Activated CD4-positive, alpha-beta T cell treated with anti-CD3 and anti-CD28 coated beads, Interleukin-2, amount 10 ng/mL, durations not matched to agents 24 days and 14 days (primary cell): ENCODE measurements at regions not wholly inside any gene's neighbourhood (a gene's known extent, or its start where the extent isn't known, plus 50 kb on each side); places are given as distances from the start of the nearest gene placed in this dataset.
A peak's percentile ranks its signal among the peaks of the same experiment; 100 is the strongest.

ENCODE experiments used
- DNase-seq: peaks from one replicate; pipeline ENCODE4 v3.0.0; 2022
- H3K27ac Mint-ChIP-seq: one replicate; pipeline ENCODE4 v1.8.0; 2022; ENCODE audit warnings: mild to moderate bottlenecking, mixed read lengths
- H3K27me3 Mint-ChIP-seq: one replicate; pipeline ENCODE4 v1.8.0; 2022; ENCODE audit warnings: mixed read lengths
- H3K36me3 Mint-ChIP-seq: one replicate; pipeline ENCODE4 v1.8.0; 2022; ENCODE audit warnings: low read depth, mild to moderate bottlenecking, mixed read lengths
- H3K4me1 Mint-ChIP-seq: one replicate; pipeline ENCODE4 v1.8.0; 2021; ENCODE audit warnings: mixed read lengths
- H3K4me3 Mint-ChIP-seq: one replicate; pipeline ENCODE4 v1.8.0; 2022; ENCODE audit warnings: mild to moderate bottlenecking, moderate library complexity, mixed read lengths
- H3K9me3 Mint-ChIP-seq: one replicate; pipeline ENCODE4 v1.8.0; 2021; ENCODE audit warnings: mixed read lengths
- intact Hi-C: fragments of 100-400 bp; cut with micrococcal nuclease; formaldehyde crosslinking; loops from one replicate; pipeline ENCODE4 v1.15.1; 2023

DNA sequence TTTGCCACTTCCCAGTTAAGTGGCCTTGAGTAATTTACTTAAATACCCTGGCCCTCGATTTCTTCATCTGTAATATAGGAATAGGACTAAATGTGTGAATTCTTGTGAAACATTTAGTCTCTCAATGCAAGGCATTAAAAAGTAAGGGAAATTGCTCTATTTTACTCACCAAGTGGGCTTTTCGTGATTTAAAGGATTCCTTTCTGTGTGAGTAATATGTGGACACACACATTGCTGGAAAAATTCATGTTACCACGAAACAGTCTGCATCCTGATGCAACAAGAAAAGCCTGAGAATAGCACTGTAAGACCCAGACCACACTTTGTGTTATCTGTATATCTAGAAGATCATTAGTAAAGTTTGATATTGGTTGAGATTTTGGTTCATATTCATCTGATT, 1243.0 kb upstream of the CDH9 start:
- Mint-ChIP-seq H3K27ac (no peak overlapping the region), H3K4me3 (no peak overlapping the region), H3K4me1 (no peaks in the 10 kb centered on the region), H3K36me3 (no peaks in the 10 kb centered on the region), H3K9me3 (no peaks in the 10 kb centered on the region), H3K27me3 (no peaks in the 10 kb centered on the region)
- DNase-seq, result no peak
- intact Hi-C loops, result no loop called here

GRCh38 chr5:28275931-28276330, 1237.5 kb upstream of the CDH9 start:
- Mint-ChIP-seq H3K27ac (no peak overlapping the region), H3K27me3 (no peaks in the 10 kb centered on the region), H3K4me1 (no peaks in the 10 kb centered on the region), H3K36me3 (no peaks in the 10 kb centered on the region), H3K4me3 (no peak overlapping the region), H3K9me3 (peaks cover 5% of the 10 kb centered on the region)
- no peak for DNase-seq
- intact Hi-C loops, result no loop called here

- no peak overlapping the region for H3K4me3 Mint-ChIP-seq
- no peaks in the 10 kb centered on the region for H3K27me3 Mint-ChIP-seq
- no peak overlapping the region for H3K27ac Mint-ChIP-seq
- no peak for DNase-seq
- H3K36me3 Mint-ChIP-seq, result no peaks in the 10 kb centered on the region
- H3K9me3 Mint-ChIP-seq, result peaks cover 9% of the 10 kb centered on the region
- H3K4me1 Mint-ChIP-seq, result no peaks in the 10 kb centered on the region
- intact Hi-C loops, result no loop called here
Observed at GRCh38 chr5:28269978-28270377, 1231.6 kb upstream of the CDH9 start.

GRCh38 chr5:28265877-28266276, 1227.5 kb upstream of the CDH9 start:
- Mint-ChIP-seq H3K4me1 (no peaks in the 10 kb centered on the region), H3K4me3 (no peak overlapping the region), H3K36me3 (no peaks in the 10 kb centered on the region), H3K27ac (no peak overlapping the region), H3K27me3 (no peaks in the 10 kb centered on the region), H3K9me3 (peaks cover 4% of the 10 kb centered on the region)
- intact Hi-C loops, result no loop called here
- no peak for DNase-seq

GRCh38 chr5:28254846-28255245, 1216.5 kb upstream of the CDH9 start:
- H3K4me3 Mint-ChIP-seq, result no peak overlapping the region

GRCh38 chr5:28253431-28253830, 1215.0 kb upstream of the CDH9 start:
- no peaks in the 10 kb centered on the region for H3K36me3 Mint-ChIP-seq
- no peaks in the 10 kb centered on the region for H3K4me1 Mint-ChIP-seq
- intact Hi-C loops, result no loop called here
- no peak overlapping the region for H3K27ac Mint-ChIP-seq
- peaks cover 10% of the 10 kb centered on the region for H3K9me3 Mint-ChIP-seq
- no peak for DNase-seq
- H3K4me3 Mint-ChIP-seq, result no peak overlapping the region
- H3K27me3 Mint-ChIP-seq, result no peaks in the 10 kb centered on the region

More at GRCh38 chr5:28254846-28255245, 1216.5 kb upstream of the CDH9 start:
- Mint-ChIP-seq H3K9me3 (peaks cover 6% of the 10 kb centered on the region), H3K27ac (no peak overlapping the region), H3K27me3 (no peaks in the 10 kb centered on the region), H3K4me1 (no peaks in the 10 kb centered on the region), H3K36me3 (no peaks in the 10 kb centered on the region)
- no peak for DNase-seq
- intact Hi-C loops, result no loop called here

- intact Hi-C loops, result no loop called here
- Mint-ChIP-seq H3K4me1 (no peaks in the 10 kb centered on the region), H3K27me3 (no peaks in the 10 kb centered on the region), H3K4me3 (no peak overlapping the region), H3K9me3 (peaks cover 7% of the 10 kb centered on the region), H3K36me3 (no peaks in the 10 kb centered on the region), H3K27ac (no peak overlapping the region)
- DNase-seq, result no peak
Observed at GRCh38 chr5:28249771-28250415, 1211.5 kb upstream of the CDH9 start.

DNA sequence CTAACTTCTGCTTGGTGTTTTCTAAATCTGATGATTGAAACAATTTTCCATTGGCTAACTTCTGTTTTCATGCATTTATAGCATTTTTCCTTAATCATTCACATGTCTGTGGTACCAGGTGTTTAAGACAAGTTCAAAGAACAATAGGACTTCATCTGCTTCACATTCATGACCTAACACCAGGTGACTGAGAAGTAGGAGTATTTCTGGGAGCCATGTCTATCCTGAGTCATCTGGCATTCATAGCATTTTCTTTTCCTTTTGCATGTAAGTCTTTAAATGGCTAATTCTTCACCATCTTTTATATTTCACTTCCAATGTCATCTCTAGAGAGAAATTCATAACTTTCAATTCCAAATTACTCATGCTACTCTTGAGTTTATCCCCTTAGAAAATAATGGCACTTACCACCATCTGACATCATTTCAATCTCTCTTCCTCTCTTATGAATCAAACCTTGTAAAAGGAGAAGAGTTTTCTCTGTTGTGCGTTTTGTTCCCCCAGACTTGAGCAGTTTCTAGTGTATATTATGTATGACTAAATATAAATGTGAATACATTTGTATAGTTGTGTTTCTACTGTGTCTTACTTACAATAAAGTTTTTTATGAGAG, 1196.1 kb upstream of the CDH9 start:
- H3K4me1 Mint-ChIP-seq, result no peaks in the 10 kb centered on the region
- H3K9me3 Mint-ChIP-seq, result peaks cover under 1% of the 10 kb centered on the region
- DNase-seq, result no peak
- no peaks in the 10 kb centered on the region for H3K27me3 Mint-ChIP-seq
- intact Hi-C loops, result no loop called here
- no peak overlapping the region for H3K4me3 Mint-ChIP-seq
- no peak overlapping the region for H3K27ac Mint-ChIP-seq
- H3K36me3 Mint-ChIP-seq, result no peaks in the 10 kb centered on the region

- no peaks in the 10 kb centered on the region for H3K36me3 Mint-ChIP-seq
- no peak overlapping the region for H3K27ac Mint-ChIP-seq
- DNase-seq, result no peak
- H3K27me3 Mint-ChIP-seq, result no peaks in the 10 kb centered on the region
- intact Hi-C loops, result no loop called here
- H3K4me1 Mint-ChIP-seq, result no peaks in the 10 kb centered on the region
- peaks cover 5% of the 10 kb centered on the region for H3K9me3 Mint-ChIP-seq
- no peak overlapping the region for H3K4me3 Mint-ChIP-seq
Observed at GRCh38 chr5:28226407-28226806, 1188.0 kb upstream of the CDH9 start.

GRCh38 chr5:28219539-28219938, 1181.2 kb upstream of the CDH9 start:
- DNase-seq, result no peak
- Mint-ChIP-seq H3K36me3 (no peaks in the 10 kb centered on the region), H3K27me3 (no peaks in the 10 kb centered on the region), H3K4me1 (no peaks in the 10 kb centered on the region), H3K9me3 (peaks cover 5% of the 10 kb centered on the region), H3K27ac (no peak overlapping the region), H3K4me3 (no peak overlapping the region)
- intact Hi-C loops, result no loop called here

GRCh38 chr5:28217695-28218094, 1179.3 kb upstream of the CDH9 start:
- no peak for DNase-seq
- Mint-ChIP-seq H3K4me1 (no peaks in the 10 kb centered on the region), H3K36me3 (no peaks in the 10 kb centered on the region), H3K27me3 (no peaks in the 10 kb centered on the region), H3K9me3 (peaks cover 5% of the 10 kb centered on the region), H3K27ac (no peak overlapping the region), H3K4me3 (no peak overlapping the region)
- intact Hi-C loops, result no loop called here

DNA sequence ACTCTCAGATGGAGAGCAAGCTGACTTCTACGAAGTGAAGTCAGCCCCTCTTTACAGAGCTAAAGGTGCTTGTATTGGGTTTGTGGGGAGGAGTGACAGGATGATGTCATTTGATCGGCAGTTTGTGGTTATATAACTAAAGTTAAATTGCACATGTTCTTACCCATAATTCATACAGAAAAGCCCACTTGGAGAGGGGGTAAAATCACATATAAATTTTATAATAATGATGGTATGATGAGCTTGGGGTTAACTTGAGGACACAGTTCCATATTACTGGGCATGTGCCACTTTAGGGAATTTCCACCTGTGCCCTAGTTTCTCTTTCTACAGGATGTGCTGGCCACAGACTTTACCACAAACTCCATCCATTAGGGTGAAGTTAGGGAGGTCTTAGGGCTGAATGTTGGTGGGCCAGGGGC, 1178.6 kb upstream of the CDH9 start:
- peak; percentile 58 for DNase-seq
- intact Hi-C loops, result no loop called here
- Mint-ChIP-seq H3K4me3 (no peak overlapping the region), H3K4me1 (no peaks in the 10 kb centered on the region), H3K9me3 (peaks cover 5% of the 10 kb centered on the region), H3K36me3 (no peaks in the 10 kb centered on the region), H3K27ac (no peak overlapping the region), H3K27me3 (no peaks in the 10 kb centered on the region)

DNA sequence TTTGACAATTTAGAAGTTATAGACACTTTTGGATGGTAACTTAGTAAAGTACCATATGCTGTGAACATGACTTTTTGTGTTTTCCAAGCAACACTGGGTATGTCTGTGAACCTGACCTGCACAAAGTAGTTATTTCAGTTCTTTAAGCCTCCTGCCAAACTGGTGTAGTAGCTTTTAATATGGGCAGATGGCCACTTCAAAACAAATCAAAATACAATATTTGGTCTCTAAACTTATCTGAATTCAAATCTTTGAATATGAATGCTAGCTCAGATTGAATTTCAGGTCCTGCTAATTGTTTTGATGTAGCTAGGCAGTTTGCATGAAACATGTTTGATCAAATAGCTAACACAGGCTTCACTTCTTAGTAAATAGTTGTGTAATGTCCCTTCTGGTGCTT, 1176.7 kb upstream of the CDH9 start:
- Mint-ChIP-seq H3K4me1 (no peaks in the 10 kb centered on the region), H3K27me3 (no peaks in the 10 kb centered on the region), H3K9me3 (peaks cover 4% of the 10 kb centered on the region), H3K4me3 (no peak overlapping the region), H3K36me3 (no peaks in the 10 kb centered on the region), H3K27ac (no peak overlapping the region)
- DNase-seq, result no peak
- intact Hi-C loops, result no loop called here

DNA sequence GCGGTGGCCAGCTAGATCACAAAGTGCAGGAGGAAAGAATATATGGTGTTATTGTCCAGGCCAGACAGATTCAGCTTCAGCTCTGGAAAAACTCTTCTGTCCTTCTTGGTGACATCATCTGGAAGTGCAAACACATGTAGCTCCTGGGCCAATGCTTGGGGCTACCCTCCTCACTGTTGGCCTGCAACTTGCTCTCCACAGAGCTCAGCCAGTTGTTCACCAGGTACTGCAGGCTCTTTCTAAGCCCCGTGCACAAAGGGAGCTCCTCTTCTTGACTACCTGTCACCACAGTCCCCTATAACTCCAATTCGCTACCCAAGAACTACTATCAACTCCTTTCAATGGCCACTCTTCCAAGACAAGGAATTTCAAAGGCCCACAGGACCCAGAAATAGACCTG, 1175.9 kb upstream of the CDH9 start:
- intact Hi-C loops, result no loop called here
- no peak overlapping the region for H3K4me3 Mint-ChIP-seq
- no peaks in the 10 kb centered on the region for H3K4me1 Mint-ChIP-seq
- no peak overlapping the region for H3K27ac Mint-ChIP-seq
- no peaks in the 10 kb centered on the region for H3K27me3 Mint-ChIP-seq
- no peaks in the 10 kb centered on the region for H3K9me3 Mint-ChIP-seq
- no peaks in the 10 kb centered on the region for H3K36me3 Mint-ChIP-seq
- DNase-seq, result no peak

GRCh38 chr5:28208356-28208755, 1170.0 kb upstream of the CDH9 start:
- intact Hi-C loops, result no loop called here
- Mint-ChIP-seq H3K27me3 (no peaks in the 10 kb centered on the region), H3K4me1 (no peaks in the 10 kb centered on the region), H3K9me3 (no peaks in the 10 kb centered on the region), H3K4me3 (no peak overlapping the region), H3K27ac (no peak overlapping the region), H3K36me3 (no peaks in the 10 kb centered on the region)
- no peak for DNase-seq
